ENCODE measurements at regions not wholly inside any gene's neighbourhood (a gene's known extent, or its start where the extent isn't known, plus 50 kb on each side); places are given as distances from the start of the nearest gene placed in this dataset.

GRCh38 chr9:87087197-87087596 is 139.9 kb upstream of the GAS1 start:
- Mint-ChIP-seq H3K9me3 (peaks cover 5% of the 10 kb centered on the region), H3K27ac (no peak overlapping the region), H3K4me1 (no peaks in the 10 kb centered on the region), H3K36me3 (no peaks in the 10 kb centered on the region), H3K4me3 (no peak overlapping the region), H3K27me3 (no peaks in the 10 kb centered on the region)
- ATAC-seq: no peak

GRCh38 chr9:87088192-87088591 is 140.9 kb upstream of the GAS1 start:
- Mint-ChIP-seq H3K9me3 (peaks cover 5% of the 10 kb centered on the region), H3K4me3 (no peak overlapping the region), H3K27ac (no peak overlapping the region), H3K4me1 (no peaks in the 10 kb centered on the region), H3K27me3 (no peaks in the 10 kb centered on the region), H3K36me3 (no peaks in the 10 kb centered on the region)
- ATAC-seq: no peak

- Mint-ChIP-seq H3K36me3 (no peaks in the 10 kb centered on the region), H3K4me3 (no peak overlapping the region), H3K27me3 (no peaks in the 10 kb centered on the region), H3K4me1 (no peaks in the 10 kb centered on the region), H3K27ac (no peak overlapping the region), H3K9me3 (peaks cover 5% of the 10 kb centered on the region)
- no peak for ATAC-seq
These were observed 141.5 kb upstream of the GAS1 start for GRCh38 chr9:87088621-87089365.

GRCh38 chr9:87089506-87089905 is 142.2 kb upstream of the GAS1 start:
- peaks cover 5% of the 10 kb centered on the region for H3K9me3 Mint-ChIP-seq
- no peaks in the 10 kb centered on the region for H3K4me1 Mint-ChIP-seq
- no peaks in the 10 kb centered on the region for H3K27me3 Mint-ChIP-seq
- no peak for ATAC-seq
- no peak overlapping the region for H3K27ac Mint-ChIP-seq
- no peaks in the 10 kb centered on the region for H3K36me3 Mint-ChIP-seq
- H3K4me3 Mint-ChIP-seq: no peak overlapping the region

GRCh38 chr9:87089929-87090328 is 142.6 kb upstream of the GAS1 start:
- Mint-ChIP-seq H3K27me3 (no peaks in the 10 kb centered on the region), H3K4me3 (no peak overlapping the region), H3K4me1 (no peaks in the 10 kb centered on the region), H3K27ac (no peak overlapping the region), H3K36me3 (no peaks in the 10 kb centered on the region), H3K9me3 (peaks cover 5% of the 10 kb centered on the region)
- no peak for ATAC-seq

GRCh38 chr9:87093777-87094176 is 146.5 kb upstream of the GAS1 start:
- Mint-ChIP-seq H3K9me3 (no peaks in the 10 kb centered on the region), H3K36me3 (no peaks in the 10 kb centered on the region)
- no peak for ATAC-seq

GRCh38 chr9:87095951-87096350 is 148.6 kb upstream of the GAS1 start:
- Mint-ChIP-seq H3K36me3 (no peaks in the 10 kb centered on the region), H3K4me1 (no peaks in the 10 kb centered on the region), H3K4me3 (no peak overlapping the region), H3K27ac (no peak overlapping the region), H3K27me3 (no peaks in the 10 kb centered on the region), H3K9me3 (no peaks in the 10 kb centered on the region)
- ATAC-seq: no peak

More at GRCh38 chr9:87093777-87094176, 146.5 kb upstream of the GAS1 start:
- H3K27me3 Mint-ChIP-seq: no peaks in the 10 kb centered on the region
- no peak overlapping the region for H3K4me3 Mint-ChIP-seq
- no peaks in the 10 kb centered on the region for H3K4me1 Mint-ChIP-seq
- H3K27ac Mint-ChIP-seq: no peak overlapping the region

- no peaks in the 10 kb centered on the region for H3K36me3 Mint-ChIP-seq
- H3K4me1 Mint-ChIP-seq: no peaks in the 10 kb centered on the region
- H3K27ac Mint-ChIP-seq: no peak overlapping the region
- H3K9me3 Mint-ChIP-seq: no peaks in the 10 kb centered on the region
- no peaks in the 10 kb centered on the region for H3K27me3 Mint-ChIP-seq
- no peak for ATAC-seq
- no peak overlapping the region for H3K4me3 Mint-ChIP-seq
These were observed 149.2 kb upstream of the GAS1 start for GRCh38 chr9:87096506-87096905.

- ATAC-seq: no peak
- H3K4me1 Mint-ChIP-seq: no peaks in the 10 kb centered on the region
- H3K4me3 Mint-ChIP-seq: no peak overlapping the region
- no peaks in the 10 kb centered on the region for H3K27me3 Mint-ChIP-seq
- H3K36me3 Mint-ChIP-seq: no peaks in the 10 kb centered on the region
- no peaks in the 10 kb centered on the region for H3K9me3 Mint-ChIP-seq
- no peak overlapping the region for H3K27ac Mint-ChIP-seq
These were observed 149.9 kb upstream of the GAS1 start for GRCh38 chr9:87097238-87097637.

GRCh38 chr9:87099407-87099806 is 152.1 kb upstream of the GAS1 start:
- Mint-ChIP-seq H3K4me3 (no peak overlapping the region), H3K9me3 (no peaks in the 10 kb centered on the region), H3K27me3 (no peaks in the 10 kb centered on the region), H3K27ac (no peak overlapping the region), H3K36me3 (no peaks in the 10 kb centered on the region), H3K4me1 (no peaks in the 10 kb centered on the region)
- no peak for ATAC-seq

- Mint-ChIP-seq H3K9me3 (no peaks in the 10 kb centered on the region), H3K4me1 (no peaks in the 10 kb centered on the region), H3K27ac (no peak overlapping the region), H3K36me3 (no peaks in the 10 kb centered on the region), H3K27me3 (no peaks in the 10 kb centered on the region), H3K4me3 (no peak overlapping the region)
- no peak for ATAC-seq
These were observed 152.7 kb upstream of the GAS1 start for GRCh38 chr9:87100001-87100400.

- no peak for ATAC-seq
- Mint-ChIP-seq H3K9me3 (no peaks in the 10 kb centered on the region), H3K27me3 (no peaks in the 10 kb centered on the region), H3K27ac (no peak overlapping the region), H3K36me3 (no peaks in the 10 kb centered on the region), H3K4me3 (no peak overlapping the region), H3K4me1 (no peaks in the 10 kb centered on the region)
These were observed 154.8 kb upstream of the GAS1 start for GRCh38 chr9:87102126-87102525.

- peaks cover 6% of the 10 kb centered on the region for H3K9me3 Mint-ChIP-seq
- H3K36me3 Mint-ChIP-seq: no peaks in the 10 kb centered on the region
- no peak overlapping the region for H3K27ac Mint-ChIP-seq
- ATAC-seq: no peak
- no peaks in the 10 kb centered on the region for H3K27me3 Mint-ChIP-seq
- no peak overlapping the region for H3K4me3 Mint-ChIP-seq
- H3K4me1 Mint-ChIP-seq: no peaks in the 10 kb centered on the region
These were observed 159.8 kb upstream of the GAS1 start for GRCh38 chr9:87107072-87107471.

GRCh38 chr9:87108661-87109060 is 161.4 kb upstream of the GAS1 start:
- Mint-ChIP-seq H3K9me3 (peaks cover 6% of the 10 kb centered on the region), H3K27me3 (no peaks in the 10 kb centered on the region), H3K4me3 (no peak overlapping the region), H3K36me3 (no peaks in the 10 kb centered on the region), H3K4me1 (no peaks in the 10 kb centered on the region), H3K27ac (no peak overlapping the region)
- no peak for ATAC-seq

GRCh38 chr9:87109231-87109631 is 161.9 kb upstream of the GAS1 start:
- Mint-ChIP-seq H3K27me3 (no peaks in the 10 kb centered on the region), H3K4me3 (no peak overlapping the region), H3K9me3 (peaks cover 6% of the 10 kb centered on the region), H3K36me3 (no peaks in the 10 kb centered on the region), H3K27ac (no peak overlapping the region), H3K4me1 (no peaks in the 10 kb centered on the region)
- no peak for ATAC-seq

GRCh38 chr9:87109851-87110250 is 162.5 kb upstream of the GAS1 start:
- no peak overlapping the region for H3K4me3 Mint-ChIP-seq
- H3K36me3 Mint-ChIP-seq: no peaks in the 10 kb centered on the region
- no peak for ATAC-seq
- no peak overlapping the region for H3K27ac Mint-ChIP-seq
- H3K4me1 Mint-ChIP-seq: no peaks in the 10 kb centered on the region
- H3K27me3 Mint-ChIP-seq: no peaks in the 10 kb centered on the region
- H3K9me3 Mint-ChIP-seq: peaks cover 8% of the 10 kb centered on the region

- Mint-ChIP-seq H3K4me1 (no peaks in the 10 kb centered on the region), H3K9me3 (peaks cover 8% of the 10 kb centered on the region), H3K4me3 (no peak overlapping the region), H3K36me3 (no peaks in the 10 kb centered on the region), H3K27me3 (no peaks in the 10 kb centered on the region), H3K27ac (no peak overlapping the region)
- ATAC-seq: no peak
These were observed 163.7 kb upstream of the GAS1 start for GRCh38 chr9:87111010-87111409.
